NCI-H1694 (cell line): ENCODE measurements at regions not wholly inside any gene's neighbourhood (a gene's known extent, or its start where the extent isn't known, plus 50 kb on each side); places are given as distances from the start of the nearest gene placed in this dataset.

Experiments used
- DNase-seq: peaks from one replicate; lab custom pipeline; 2025; lab: John Stamatoyannopoulos, UW

GRCh38 chr2:147711031-147711430 is 133.8 kb upstream of the ACVR2A start:
- DNase-seq: no peak

DNA sequence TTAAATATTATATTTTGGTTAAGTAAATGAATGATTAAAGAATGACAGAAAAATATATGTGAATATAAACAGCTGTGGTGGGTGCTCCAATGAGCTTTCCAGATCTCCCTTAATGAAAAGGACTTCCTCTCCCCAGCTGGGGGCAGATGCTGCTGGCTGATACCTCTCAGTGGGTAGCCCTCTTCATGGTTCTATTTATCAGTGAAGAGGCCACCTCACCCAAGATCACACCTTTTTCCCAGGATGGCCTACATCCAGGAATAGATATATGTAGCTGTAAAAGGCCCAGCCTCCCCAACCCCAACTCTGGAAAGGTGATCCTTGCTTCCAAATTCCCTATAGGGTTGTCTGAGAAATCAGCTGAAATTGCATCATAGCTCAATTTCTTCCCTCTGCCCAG is 135.2 kb upstream of the ACVR2A start:
- no peak for DNase-seq

DNA sequence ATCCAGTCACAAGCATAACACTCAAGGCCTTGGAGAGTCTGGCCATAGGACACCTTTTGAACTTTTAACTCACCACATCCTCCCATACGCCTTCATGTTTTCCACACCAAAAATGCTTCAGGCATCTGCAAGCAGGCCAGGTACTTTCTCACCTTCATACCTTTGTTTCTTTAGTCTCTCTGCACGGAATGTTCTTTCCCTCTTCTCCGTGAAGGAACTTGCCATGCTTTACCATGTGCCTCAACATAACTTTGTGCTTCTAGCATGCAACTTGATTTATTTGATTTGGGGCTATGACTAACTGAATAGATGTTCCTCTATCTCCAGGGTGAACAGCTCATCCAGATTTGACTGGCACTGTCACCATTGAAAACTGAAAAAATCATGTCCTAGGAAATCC is 141.7 kb upstream of the ACVR2A start:
- no peak for DNase-seq

DNA sequence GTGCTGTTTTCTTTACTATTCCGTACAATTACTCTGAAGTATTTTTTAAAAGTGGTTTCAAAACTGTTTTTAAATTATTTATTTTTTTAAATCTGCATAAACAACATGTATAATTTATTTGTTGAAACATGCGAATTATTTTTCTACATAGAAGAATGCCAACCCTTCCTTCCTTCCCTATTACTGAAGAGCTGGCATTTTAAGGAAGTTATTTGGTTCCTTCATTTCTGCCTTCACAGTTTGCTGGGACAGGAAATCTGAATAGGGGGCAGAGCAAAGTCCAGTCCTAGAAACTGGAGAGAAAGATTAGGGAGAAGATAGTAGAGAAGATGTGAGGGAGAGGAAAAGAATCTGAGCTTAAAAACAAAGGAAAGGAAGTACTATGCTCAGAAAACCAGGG is 146.7 kb upstream of the ACVR2A start:
- no peak for DNase-seq

- no peak for DNase-seq
Observed at GRCh38 chr2:147696426-147696825, 148.4 kb upstream of the ACVR2A start.

DNA sequence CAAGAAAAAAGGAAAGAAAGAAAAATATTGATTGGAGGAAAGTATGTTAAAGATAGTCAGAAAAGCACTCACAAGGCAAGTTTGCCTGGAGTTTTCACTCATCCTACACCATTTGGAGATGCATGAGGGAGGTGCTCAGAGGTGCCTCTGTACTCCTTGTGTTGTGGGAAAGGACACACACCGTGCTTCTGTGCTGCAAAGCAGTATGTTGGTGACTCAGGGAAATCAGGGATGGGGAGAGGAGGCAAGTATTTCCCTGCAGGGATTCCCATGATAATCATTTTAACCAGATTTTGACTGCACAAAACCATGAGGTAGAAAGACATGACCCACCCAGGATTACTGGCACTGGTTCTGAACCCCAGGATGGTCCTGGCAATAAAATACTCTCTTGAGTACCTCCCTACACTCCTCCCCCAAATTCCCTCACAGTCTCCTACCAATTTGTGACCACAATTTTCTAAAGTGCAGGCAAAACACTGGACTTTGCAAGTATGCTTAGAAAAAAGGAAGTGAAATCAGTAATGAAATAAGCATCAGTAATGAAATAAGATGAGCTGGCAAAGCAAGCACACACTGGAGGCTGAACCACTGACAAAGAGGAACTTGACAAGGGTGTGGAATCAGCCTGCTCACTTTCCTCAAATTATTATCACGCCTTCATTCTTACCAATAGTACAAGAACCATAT is 155.5 kb upstream of the ACVR2A start:
- DNase-seq: no peak

DNA sequence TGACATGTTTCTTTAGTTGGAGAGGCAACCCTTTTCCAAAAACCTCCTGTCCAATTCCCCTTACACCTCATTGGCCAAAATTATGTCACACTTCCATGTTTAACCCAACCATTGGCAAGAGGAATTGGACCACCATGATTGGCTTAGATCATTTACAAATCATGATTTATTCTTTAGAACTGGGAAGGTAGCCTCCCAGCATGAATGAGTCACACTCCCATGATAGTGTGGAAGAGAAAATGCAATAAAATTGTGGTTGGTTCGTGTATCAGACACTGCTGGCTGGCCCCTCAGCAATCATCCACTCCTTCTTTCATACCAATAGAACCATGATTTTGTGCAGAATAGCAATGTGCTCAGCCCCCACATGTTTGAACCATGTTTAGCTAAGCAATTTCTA is 156.6 kb upstream of the ACVR2A start:
- DNase-seq: no peak

DNA sequence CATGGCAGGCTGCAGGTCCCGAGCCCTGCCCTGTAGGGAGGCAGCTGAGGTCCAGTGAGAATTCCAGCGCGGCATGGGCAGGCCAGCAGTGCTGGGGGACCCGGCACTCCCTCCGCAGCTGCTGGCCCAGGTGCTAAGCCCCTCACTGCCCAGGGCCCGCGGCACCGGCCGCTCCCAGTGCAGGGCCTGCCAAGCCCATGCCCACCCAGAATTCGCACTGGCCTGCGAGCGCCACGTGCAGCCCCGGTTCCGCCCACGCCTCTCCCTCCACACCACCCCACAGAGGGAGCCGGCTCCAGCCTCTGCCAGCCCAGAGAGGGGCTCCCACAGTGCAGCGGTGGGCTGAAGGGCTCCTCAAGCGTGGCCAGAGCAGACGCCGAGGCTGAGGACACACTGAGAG is 158.5 kb upstream of the ACVR2A start:
- no peak for DNase-seq

DNA sequence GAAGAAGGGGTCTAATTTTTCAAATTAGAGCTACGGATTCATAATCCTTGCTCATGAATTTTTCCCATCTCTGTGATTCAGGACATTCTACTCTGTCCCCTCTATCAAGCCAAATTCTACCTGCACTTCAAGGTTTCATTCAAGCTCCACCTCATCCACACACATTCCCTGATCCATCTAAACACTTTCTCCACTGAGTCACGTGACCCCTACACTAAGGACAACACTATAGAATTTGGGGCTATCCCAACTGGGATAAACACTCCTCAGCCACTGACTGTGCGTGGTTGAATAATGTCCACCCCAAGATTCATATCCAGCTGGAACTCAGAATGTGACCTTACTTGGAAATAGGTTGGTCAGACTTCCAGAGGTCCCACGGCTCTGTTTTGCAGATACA is 159.9 kb upstream of the ACVR2A start:
- DNase-seq: no peak

- no peak for DNase-seq
Observed at GRCh38 chr2:147683380-147683779, 161.4 kb upstream of the ACVR2A start.

DNA sequence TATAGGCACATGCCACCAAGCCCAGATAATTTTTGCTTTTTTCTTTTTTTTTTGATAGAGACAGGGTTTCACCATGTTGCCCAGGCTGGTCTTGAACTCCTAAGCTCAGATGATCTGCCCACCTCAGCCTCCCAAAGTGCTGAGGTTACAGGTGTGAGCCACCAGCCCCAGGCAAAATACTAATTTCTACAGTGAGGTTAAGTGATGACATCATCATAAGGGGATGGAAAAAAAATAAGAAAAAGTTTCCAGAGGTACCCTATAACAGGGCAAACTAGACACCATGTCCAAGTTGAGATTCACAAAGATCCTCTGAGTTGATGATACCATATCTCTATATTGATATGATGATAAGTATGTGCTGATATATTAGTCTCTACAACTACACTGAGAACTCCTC is 163.7 kb upstream of the ACVR2A start:
- no peak for DNase-seq

GRCh38 chr2:147679955-147680531 is 164.8 kb upstream of the ACVR2A start:
- DNase-seq: no peak

- DNase-seq: no peak
Observed at GRCh38 chr2:147679191-147679954, 165.5 kb upstream of the ACVR2A start.

- no peak for DNase-seq
Observed at GRCh38 chr2:147665105-147665504, 179.7 kb upstream of the ACVR2A start.

- no peak for DNase-seq
Observed at GRCh38 chr2:147663962-147664361, 180.9 kb upstream of the ACVR2A start.

DNA sequence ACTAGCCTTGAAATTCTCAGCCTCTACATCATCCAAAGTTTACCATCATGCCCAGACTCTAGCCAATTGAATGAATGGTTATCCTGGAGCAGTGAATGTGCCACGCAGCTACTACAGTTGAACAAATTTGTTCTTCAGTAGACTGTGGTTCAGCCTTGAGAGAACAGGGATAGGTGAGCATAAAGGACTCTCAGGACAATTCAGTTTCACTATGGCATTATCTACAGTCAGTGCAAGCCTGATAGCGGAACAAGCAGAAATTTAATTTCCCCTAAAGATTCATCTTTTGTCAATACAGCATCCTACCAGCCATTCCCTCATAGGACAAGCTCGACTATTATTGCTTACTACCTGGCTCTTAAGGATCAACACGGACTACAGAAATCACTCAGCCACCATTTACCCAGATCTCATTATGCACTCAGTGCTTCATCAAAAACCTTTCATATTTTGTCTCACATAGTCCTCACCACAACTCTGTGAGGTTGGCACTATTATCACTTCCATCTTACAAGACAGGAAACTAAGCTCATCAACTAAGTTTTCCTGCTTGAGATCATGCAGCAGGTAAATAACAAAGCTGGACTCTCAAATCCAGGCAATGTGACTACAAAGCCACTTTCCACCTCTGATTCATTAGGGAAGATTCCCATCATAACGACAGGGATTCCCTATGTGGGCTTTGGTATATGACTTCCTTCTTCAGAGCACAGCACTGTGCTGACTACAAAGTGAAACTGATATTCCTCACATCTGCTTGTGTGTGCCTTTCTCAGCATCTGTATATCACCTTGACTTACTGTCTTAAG is 181.5 kb upstream of the ACVR2A start:
- DNase-seq: no peak

DNA sequence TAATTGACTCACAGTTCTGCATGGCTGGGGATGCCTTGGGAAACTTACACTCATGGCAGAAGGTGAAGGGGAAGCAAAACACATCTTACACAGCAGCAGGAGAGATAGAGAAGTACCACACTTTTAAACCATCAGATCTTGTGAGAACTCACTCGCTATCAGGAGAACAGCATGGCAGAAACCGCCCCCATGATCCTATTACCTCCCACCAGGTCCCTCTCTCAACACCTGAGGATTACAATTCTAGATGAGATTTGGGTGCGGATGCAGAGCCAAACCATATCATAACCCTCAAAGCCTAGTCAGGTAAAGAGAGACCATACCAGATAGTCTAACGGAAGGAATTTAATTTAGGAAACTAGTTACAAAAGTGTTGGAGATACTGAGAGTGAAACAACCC is 182.6 kb upstream of the ACVR2A start:
- no peak for DNase-seq

- DNase-seq: no peak
Observed at GRCh38 chr2:147660680-147661079, 184.1 kb upstream of the ACVR2A start.

DNA sequence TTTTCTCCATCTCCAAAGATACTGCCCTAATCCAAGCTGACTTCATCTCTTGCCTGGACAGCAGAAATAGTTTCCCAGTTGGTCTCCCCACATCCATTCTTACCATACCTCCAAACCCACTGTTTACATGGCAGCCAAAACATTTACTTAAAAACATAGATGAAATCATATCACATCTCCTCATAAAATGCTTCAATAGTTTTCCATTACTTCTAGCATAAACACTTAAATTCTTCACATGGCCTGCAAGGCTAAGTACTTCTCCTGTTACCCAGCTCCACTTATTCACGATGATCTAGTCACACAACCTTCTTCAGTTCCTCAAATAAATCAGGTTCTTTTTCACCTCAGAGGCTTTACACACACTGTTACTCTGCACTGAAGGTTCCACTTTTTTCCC is 185.8 kb upstream of the ACVR2A start:
- DNase-seq: no peak

DNA sequence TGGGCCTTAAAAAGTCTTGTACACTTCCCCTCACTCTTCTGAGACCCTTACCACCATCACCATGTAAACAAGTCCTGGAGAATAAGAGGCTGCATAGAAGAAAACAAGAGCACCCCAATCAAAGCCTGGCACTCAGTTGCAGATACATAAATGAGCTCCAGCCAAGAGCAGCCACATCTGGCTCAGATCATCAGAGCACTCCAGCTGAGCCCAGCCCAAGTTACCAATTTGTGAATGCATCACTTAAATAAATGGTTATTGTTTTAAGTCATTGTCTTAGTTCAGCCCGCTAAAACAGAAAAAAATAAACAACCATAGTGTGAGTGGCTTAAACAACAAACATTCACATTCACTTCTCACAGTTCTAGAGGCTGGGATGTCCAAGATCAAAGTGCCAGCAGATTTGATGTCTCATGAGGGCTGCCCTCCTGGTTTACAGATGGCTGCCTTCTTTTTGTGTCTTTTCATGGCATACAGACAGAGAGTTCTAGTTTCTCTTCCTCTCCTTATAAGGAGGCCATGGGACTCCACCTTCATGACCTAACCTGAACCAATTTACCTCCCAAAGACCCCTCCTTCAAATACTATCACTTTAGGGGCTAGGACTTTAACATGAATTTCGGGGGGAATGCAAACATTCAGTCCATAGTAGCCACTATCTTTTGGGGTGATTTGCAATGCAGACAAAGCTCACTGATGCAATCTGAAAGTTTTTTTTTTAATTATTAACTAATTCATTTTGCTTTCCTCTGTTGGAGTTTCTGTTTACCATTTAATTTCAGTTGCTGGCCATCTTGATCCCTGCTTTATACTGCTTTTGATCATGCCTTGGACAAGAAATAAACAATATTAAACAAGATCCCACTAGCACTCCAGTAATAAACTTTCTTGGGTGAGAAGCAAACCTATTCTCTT is 187.5 kb upstream of the ACVR2A start:
- DNase-seq: no peak

DNA sequence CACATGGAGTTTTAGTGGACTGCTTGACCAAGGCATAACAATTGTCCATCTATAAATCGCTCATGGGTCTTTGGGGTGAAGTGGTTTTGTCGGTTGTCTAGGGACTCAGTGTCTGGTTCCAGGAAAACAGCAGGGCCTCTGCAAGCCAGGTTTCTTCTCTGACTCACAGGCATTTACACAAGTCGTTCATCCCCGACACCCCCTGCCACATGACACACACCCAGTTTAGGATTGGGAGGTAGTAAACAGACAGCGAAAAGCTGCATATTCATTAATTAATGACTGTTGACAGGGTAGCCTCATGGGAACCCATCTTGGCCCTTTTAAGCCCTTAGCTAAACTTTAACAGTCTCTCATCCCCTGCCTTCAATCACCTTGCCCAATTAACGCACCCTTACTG is 194.8 kb upstream of the ACVR2A start:
- no peak for DNase-seq

DNA sequence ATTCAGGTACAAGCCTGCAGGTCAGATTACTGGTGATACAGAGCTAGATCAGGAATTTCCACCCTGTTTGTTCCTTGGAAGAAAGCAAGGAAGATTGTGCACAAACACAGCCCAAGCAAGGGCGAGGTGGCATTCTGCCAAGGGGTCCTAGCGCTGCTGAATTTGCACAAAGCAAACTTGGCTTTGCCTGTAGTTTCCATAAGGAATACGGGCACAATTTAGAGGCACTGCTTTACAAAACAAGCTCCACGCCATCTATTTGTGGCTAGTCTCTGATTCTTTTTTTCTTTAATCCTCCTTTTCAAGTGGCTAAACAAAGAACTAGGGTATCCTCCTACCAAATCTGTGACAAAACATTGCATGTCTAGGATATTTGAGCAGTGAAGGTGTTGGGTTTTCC is 195.5 kb upstream of the ACVR2A start:
- no peak for DNase-seq
